NCI-H2081 (cell line): ENCODE measurements at regions not wholly inside any gene's neighbourhood (a gene's known extent, or its start where the extent isn't known, plus 50 kb on each side); places are given as distances from the start of the nearest gene placed in this dataset.

Experiments
- DNase-seq, 2 experiments: peaks; one replicate each; lab custom pipeline; 2025; lab: John Stamatoyannopoulos, UW

- no peak for DNase-seq
Measured at GRCh38 chr3:144079634-144080033, 108.0 kb downstream of the DIPK2A start.

DNA sequence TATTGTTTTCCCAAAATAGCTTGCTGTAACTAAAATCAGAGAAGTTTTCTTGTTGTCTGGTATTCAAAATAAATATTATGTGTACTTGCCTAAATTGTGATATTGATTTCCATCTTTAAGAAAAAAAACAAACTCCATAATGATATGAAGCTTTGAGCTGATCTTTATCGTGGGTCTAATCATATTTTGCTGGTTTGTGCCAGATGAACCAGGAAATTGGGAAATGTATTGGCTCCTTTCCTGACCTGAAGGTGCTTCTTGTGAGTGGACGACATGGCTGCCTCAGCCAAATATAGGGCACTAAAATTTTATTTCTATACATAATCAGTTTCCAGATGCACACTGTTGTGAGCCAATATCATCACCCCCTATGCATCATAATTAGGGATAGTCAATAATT, 113.3 kb downstream of the DIPK2A start:
- no peak for DNase-seq

DNA sequence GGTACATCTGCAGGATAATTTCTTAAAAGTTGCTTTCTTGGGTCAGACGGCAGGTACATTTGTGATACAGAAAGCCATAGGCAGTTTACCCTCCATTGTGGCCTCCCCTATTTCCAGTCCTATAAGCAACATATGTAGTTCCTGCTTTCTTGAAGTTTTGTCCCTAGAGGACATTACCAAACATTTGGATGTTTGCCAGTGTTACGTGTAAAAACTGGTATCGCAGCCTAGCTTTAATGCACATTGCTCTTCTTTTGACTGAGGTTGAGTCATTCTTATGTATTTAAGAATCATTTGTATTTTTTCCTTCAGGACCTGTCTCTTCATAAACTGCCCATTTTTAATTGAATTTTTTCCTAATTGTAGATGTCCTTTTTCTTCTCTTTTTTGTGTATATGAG, 114.3 kb downstream of the DIPK2A start:
- DNase-seq: peak in 1 of 2 experiments; percentile 20

- DNase-seq: no peak
Measured at GRCh38 chr3:144096016-144096415, 124.4 kb downstream of the DIPK2A start.

DNA sequence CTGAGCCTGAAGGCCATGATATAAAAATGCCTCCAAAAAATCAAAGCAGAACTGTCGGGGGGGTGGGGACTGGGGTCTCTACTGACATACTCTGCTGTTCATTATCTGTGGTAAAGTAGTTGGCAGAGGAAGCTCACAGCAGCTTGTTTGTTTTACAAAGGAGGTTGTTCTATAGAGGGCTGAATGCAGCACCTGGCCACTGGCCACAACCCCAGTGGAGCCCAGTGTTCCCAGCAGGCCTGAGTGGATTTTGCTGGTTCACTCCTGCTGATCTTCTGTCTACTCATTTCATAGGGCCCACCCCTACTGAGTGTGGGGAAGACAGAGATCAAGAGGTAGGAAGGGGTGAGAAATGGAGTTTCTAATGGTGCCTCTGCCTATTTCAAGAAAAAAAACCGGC, 125.5 kb downstream of the DIPK2A start:
- peak; percentile 16 to 72 for DNase-seq

DNA sequence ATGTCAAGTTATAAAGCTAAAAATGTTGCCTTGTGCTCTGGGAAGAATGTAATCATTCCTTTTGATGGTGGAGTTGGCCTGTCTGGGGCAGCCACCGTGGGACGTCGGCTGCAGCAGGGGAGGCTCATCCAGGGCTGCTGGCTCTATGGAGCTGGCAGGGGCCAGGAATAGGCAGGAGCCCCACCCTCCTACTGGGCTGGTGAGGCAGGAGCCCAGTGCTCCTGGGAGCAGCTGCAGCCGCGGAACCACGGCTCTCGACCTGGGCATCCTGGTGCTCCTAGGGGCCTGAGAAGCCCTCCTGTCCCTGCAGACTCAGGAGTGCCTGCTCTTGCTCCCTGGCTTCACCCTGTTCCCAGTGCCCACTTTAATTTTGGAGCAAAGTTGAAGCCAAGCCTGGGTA, 127.1 kb downstream of the DIPK2A start:
- DNase-seq: no peak

DNA sequence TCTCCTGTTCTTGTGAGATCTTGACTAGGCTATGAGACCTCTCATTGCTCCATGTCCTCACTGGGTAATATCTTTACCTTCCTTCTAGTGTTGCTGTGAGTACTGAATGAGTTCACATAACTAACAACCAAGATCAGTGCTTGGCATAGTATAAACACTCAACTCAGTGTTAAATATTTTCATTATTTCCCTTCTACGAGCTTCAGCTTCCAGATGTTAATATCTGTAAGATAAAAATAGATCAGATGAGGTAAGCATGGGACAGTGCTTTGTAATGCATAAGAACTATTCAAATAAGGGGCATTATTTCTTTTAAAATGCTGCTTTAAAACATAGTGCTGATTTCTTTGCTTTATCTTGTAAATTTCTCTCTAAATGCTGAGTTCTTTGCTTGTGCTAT, 130.8 kb downstream of the DIPK2A start:
- DNase-seq: no peak

DNA sequence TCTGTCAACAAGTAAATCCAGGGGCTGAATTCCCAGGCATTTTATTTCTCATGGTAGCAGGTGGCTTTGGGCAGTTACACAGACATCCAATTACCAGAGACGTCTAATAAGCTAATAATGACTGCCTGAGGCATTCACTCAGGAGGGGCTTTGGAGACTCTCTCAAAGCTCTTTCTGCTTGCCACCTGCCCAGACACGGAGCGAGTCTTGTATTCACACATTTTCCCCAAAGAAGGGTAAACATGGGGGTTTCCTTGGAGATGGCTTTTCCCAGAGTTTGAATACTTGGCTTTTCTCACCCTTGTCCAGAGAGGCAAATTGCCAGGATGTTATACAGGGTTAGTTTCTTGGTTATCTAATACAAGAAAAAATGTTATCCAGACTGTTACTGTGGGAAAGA, 132.6 kb downstream of the DIPK2A start:
- peak; percentile 31 to 74 for DNase-seq

- DNase-seq: no peak
Measured at GRCh38 chr3:144104679-144105078, 133.1 kb downstream of the DIPK2A start.

GRCh38 chr3:144105542-144105941, 133.9 kb downstream of the DIPK2A start:
- no peak for DNase-seq

GRCh38 chr3:144106970-144107369, 135.3 kb downstream of the DIPK2A start:
- no peak for DNase-seq

DNA sequence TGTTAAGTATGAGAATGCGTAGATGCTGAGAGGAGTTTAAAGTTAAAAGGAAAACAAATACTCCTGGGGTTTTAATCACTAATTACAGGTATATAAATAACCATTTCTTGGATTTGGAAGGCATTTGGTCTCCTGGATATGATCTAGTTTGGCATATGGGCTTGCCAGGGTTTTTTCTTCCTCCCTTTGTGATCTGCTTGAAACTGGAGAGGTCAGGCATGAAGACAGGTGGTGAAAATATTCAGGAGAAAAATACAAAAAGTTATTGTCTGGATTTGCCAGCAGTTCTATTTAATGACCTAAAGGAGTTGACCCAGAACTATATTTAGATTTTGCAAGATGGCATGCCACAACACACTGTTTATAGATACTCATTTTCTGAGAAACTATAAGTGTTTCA, 136.3 kb downstream of the DIPK2A start:
- DNase-seq: peak in 1 of 2 experiments; percentile 63

GRCh38 chr3:144109944-144110343, 138.3 kb downstream of the DIPK2A start:
- no peak for DNase-seq

DNA sequence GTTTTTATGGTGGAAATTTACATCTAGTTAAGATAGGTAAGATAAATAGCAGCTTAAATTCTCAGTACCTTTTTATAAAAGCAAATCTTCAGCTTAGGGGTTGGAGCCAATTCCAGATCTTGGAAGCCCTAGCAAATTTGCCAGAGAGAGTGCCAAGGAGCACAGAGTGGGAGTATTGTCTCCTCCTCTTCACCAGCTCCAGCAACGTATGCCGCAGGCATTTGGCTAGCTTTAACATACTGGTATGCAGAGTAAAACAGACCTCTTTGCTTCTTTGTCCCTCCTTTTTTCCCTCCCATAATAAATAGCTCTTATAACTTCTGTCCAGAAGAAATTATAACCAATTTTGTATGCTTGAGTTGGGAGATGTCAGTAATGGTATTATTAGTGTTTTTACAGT, 140.4 kb downstream of the DIPK2A start:
- no peak for DNase-seq

DNA sequence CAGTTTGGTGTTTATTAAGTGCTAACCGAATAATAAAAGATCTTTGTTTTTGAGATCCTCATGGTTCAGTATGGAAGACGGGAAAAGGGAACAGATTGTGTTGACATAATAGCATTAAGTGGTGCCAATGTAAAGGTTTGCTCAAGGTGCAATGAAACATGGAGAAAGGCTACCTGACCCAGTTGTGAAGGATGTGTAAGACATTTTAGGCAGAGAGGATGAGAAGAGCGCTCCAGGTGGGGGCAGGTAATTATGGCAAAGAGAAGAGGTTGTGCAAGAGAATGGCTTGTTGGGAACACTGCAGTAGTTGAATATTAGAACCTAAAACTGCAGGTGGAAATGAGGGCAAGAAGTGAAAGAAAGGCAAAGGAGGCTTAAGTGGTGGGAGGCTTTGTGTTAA, 140.8 kb downstream of the DIPK2A start:
- DNase-seq: no peak

DNA sequence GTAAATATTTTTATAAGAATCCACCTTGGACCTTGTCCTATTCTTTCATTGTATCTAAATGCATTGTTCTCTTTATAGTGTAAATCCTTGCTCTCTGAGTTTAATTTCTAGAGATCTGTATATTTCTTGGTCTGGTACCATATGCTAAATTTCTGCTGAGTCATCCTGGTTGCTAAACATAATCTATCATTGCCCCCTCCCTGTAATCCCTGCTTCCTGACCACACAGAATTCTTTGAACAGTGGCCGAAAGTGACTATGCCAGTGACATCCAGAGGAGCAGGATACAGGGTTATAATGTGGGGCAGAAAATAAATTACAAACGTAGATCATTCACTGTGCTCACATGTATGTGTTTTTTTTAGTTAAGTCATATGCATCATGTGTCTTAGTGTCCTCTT, 143.1 kb downstream of the DIPK2A start:
- peak in 1 of 2 experiments; percentile 24 for DNase-seq

DNA sequence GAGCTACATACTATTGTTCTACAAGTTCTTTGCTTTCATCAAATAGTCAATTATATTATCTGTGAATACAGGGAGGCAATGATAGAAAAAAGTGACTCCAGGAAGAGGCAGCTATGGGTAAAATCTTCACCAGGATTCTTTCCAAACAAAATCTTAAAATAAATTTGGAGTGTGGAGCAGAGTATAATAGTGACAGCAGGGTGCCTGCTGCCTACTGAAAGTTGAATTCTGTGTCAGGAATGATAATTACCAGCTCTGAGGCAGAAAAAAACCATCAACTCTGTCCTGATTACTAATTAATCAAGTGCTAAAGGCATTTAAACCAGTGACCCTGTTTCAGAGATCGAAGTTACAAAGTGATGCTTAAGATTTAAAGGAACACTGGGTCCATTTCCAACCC, 148.0 kb downstream of the DIPK2A start:
- peak in 1 of 2 experiments; percentile 21 for DNase-seq

GRCh38 chr3:144121661-144122060, 150.0 kb downstream of the DIPK2A start:
- DNase-seq: no peak

- no peak for DNase-seq
Measured at GRCh38 chr3:144127014-144127413, 155.4 kb downstream of the DIPK2A start.

DNA sequence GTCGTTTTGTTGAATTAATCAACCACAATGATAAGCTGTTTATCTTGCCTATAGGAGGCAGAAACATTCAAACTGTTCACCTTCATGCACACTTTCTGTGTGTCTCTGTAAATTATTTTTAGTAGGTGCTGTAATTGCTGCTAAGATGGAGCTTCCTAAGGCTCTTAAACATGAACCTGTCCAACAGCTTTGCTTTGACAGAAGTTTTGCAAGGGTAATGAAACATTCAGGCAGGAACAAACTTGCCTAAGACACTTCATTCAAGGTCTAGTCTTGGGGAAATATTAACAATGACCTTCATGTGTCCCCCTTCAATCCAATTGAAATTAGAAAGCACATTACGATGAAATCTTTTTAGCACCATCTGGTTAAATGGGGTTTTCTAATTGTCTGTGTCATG, 156.1 kb downstream of the DIPK2A start:
- DNase-seq: no peak

- DNase-seq: no peak
Measured at GRCh38 chr3:144128108-144128892, 156.7 kb downstream of the DIPK2A start.

DNA sequence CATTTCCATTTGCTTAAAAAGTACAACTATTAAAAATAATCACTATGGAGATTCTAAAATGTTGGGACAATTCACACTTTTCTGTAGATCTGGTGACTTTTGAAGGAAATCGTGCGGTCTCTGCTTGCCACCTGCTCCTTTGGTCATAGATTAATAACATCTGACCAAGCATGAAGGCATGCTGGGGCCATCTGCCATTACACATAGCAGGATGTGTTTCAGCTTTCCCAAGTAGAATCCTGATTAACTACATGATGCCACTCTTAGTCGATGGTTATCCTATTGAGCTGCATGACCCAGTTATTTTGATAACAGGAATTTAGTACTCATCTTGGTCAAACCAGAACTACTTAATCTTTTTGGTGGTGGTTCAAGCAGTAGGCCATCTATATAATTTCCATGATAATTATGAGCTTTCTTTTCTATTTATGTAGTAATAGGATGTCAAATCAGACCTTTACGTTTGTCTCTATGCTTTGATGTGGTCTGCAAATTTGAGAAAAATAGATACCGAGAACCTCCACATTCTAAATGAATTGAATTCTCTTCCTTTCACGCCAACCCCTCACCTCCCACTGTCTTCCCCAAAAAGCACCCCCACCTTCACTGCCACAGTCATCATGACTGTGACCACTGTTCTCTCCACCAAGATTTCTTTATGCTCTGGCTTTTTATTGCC, 158.1 kb downstream of the DIPK2A start:
- DNase-seq: no peak

DNA sequence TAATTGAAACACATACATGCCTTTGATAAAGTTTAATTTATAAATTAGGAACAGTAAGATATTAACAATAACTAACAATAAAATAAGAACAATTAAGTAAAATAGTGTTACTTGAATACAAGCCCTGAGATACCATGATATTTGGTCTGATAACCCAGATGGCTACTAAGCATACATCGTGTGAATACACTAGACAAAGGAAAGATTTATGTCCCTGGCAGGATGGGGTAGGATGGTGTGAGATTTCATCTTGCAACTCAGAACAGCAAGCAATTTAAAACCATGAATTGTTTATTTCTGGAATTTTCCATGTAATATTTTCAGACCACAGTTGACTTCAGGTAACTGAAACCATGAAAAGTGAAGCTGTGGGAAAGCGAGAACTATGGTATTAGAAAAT, 169.5 kb downstream of the DIPK2A start:
- DNase-seq: no peak

DNA sequence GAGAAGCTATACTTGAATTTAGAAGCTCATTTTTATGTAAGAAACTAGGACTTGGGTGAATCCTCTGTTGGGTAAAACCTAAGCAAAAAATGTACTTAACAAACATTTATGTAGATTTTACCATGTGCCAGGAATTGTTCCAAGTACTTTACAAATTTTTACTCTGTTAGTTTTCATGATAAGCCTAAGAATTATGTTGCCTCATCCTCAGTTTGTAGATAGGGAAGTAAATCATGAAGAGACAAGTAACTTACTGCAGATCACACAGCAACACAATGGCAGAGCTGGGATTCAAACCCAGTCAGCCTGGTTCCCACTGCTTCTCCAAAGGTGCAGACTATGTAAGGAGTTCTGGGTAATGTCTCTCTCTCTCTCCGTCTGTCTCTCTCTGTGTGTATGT, 169.9 kb downstream of the DIPK2A start:
- DNase-seq: no peak
